MM.1S (cell line): ENCODE measurements at regions not wholly inside any gene's neighbourhood (a gene's known extent, or its start where the extent isn't known, plus 50 kb on each side); places are given as distances from the start of the nearest gene placed in this dataset.

Experiments used
- EZH2phosphoT487 ChIP-seq: fragments of 300-600 bp; sonication (generic); IDR thresholded peaks from 2 replicates; pipeline ENCODE4 v1.6.1; 2018; ENCODE audit warnings: antibody characterized with exemption, low read length
- TF ChIP-seq, protein P1 (sequence below): fragments of 300-600 bp; sonication (generic); IDR thresholded peaks from 2 replicates; pipeline ENCODE4 v1.5.1; 2016; ENCODE audit warnings: antibody characterized with exemption, low read length, mixed read lengths

DNA sequence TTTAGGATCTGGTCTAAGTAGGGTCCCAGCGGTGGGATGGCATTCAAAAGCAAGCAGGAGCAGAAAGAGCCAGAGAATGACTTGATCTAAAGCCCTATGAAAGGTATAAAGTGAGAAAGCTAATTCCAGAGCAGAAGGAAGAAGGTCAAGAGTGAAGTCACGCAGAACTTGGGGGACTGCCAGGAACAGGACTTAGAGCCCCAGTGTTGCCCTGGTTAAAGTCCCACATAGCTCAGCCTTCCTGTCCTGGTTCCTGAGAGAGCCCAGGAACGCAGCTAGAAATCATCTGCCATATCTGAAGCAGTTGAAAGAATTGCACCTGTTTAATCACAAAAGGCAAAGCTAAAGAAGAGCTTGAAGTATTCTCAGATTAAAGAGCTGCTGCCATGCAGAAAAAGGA lies 160.6 kb upstream of the ATP1B1 start:
- TF ChIP-seq, protein P1, sequence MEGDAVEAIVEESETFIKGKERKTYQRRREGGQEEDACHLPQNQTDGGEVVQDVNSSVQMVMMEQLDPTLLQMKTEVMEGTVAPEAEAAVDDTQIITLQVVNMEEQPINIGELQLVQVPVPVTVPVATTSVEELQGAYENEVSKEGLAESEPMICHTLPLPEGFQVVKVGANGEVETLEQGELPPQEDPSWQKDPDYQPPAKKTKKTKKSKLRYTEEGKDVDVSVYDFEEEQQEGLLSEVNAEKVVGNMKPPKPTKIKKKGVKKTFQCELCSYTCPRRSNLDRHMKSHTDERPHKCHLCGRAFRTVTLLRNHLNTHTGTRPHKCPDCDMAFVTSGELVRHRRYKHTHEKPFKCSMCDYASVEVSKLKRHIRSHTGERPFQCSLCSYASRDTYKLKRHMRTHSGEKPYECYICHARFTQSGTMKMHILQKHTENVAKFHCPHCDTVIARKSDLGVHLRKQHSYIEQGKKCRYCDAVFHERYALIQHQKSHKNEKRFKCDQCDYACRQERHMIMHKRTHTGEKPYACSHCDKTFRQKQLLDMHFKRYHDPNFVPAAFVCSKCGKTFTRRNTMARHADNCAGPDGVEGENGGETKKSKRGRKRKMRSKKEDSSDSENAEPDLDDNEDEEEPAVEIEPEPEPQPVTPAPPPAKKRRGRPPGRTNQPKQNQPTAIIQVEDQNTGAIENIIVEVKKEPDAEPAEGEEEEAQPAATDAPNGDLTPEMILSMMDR: no peak
- no peak for TF ChIP-seq EZH2phosphoT487
